ENCODE measurements at regions not wholly inside any gene's neighbourhood (a gene's known extent, or its start where the extent isn't known, plus 50 kb on each side); places are given as distances from the start of the nearest gene placed in this dataset.

DNA sequence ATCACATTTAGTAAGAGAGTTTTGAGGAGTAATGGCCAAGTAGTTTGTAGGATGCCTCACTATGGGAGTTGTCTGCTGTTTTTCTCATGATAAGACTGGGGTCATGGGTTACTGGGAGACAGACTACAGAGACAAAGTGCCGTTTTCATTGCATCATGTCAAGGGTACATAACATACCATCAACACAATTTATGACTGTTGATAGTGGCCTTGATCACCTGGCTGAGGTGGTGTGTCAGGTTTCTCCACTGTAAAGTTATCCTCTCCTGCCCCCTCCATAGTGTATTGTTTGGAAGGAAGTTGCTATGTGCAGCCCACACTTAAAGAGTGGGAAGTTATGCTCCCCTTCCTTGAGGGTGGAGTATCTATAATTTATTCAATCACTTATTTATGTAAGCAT, 263.5 kb upstream of the POU3F1 start:
- TF ChIP-seq, protein P1, sequence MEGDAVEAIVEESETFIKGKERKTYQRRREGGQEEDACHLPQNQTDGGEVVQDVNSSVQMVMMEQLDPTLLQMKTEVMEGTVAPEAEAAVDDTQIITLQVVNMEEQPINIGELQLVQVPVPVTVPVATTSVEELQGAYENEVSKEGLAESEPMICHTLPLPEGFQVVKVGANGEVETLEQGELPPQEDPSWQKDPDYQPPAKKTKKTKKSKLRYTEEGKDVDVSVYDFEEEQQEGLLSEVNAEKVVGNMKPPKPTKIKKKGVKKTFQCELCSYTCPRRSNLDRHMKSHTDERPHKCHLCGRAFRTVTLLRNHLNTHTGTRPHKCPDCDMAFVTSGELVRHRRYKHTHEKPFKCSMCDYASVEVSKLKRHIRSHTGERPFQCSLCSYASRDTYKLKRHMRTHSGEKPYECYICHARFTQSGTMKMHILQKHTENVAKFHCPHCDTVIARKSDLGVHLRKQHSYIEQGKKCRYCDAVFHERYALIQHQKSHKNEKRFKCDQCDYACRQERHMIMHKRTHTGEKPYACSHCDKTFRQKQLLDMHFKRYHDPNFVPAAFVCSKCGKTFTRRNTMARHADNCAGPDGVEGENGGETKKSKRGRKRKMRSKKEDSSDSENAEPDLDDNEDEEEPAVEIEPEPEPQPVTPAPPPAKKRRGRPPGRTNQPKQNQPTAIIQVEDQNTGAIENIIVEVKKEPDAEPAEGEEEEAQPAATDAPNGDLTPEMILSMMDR (IDR thresholded peaks at IDR 0.05): no peak
- no peak for TF ChIP-seq POLR2A (IDR thresholded peaks at IDR 0.05)
